Breast epithelium (tissue), 3 donors: ENCODE measurements at regions not wholly inside any gene's neighbourhood (a gene's known extent, or its start where the extent isn't known, plus 50 kb on each side); places are given as distances from the start of the nearest gene placed in this dataset.

Source experiments
- POLR2A ChIP-seq: fragments of 450-650 bp; IDR thresholded peaks from one replicate; pipeline ENCODE4 v1.6.1; 2016; ENCODE audit warnings: antibody characterized with exemption, mild to moderate bottlenecking, moderate library complexity
- TF ChIP-seq, protein P1 (sequence below), 3 donors: fragments of 450-650 bp; IDR thresholded peaks; one replicate each; pipeline ENCODE4 v1.5.1; 2016 to 2017; ENCODE audit warnings: antibody characterized with exemption in 3 of 3, mild to moderate bottlenecking in 3 of 3, moderate library complexity in 3 of 3

DNA sequence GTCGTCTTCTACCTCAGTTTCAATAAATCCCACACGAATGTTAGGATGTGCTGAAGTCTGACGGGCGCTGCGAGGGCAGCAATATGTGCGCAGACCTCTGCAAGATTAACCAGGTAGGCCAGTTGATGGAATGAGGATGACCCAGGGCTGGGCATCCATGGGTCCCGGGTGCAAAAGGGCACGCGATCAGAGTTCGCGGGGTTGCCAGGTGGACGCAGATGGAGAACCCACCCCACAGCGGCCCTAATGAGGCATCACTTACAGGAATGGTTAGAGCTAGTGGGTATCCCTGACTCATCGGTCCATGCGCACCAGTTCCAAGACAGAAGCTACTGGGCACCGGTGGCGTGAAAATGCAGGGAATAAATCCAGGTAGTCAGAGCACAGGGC is 2116.0 kb downstream of the TP53TG3F start:
- TF ChIP-seq, protein P1, sequence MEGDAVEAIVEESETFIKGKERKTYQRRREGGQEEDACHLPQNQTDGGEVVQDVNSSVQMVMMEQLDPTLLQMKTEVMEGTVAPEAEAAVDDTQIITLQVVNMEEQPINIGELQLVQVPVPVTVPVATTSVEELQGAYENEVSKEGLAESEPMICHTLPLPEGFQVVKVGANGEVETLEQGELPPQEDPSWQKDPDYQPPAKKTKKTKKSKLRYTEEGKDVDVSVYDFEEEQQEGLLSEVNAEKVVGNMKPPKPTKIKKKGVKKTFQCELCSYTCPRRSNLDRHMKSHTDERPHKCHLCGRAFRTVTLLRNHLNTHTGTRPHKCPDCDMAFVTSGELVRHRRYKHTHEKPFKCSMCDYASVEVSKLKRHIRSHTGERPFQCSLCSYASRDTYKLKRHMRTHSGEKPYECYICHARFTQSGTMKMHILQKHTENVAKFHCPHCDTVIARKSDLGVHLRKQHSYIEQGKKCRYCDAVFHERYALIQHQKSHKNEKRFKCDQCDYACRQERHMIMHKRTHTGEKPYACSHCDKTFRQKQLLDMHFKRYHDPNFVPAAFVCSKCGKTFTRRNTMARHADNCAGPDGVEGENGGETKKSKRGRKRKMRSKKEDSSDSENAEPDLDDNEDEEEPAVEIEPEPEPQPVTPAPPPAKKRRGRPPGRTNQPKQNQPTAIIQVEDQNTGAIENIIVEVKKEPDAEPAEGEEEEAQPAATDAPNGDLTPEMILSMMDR (IDR thresholded peaks at IDR 0.05): no peak
- no peak for TF ChIP-seq POLR2A
